NCI-H2107 (cell line): ENCODE measurements at regions not wholly inside any gene's neighbourhood (a gene's known extent, or its start where the extent isn't known, plus 50 kb on each side); places are given as distances from the start of the nearest gene placed in this dataset.
"Not testable (repeated sequence)": the region's sequence is repeated elsewhere in the genome, so short reads cannot be mapped to it uniquely, and the experiment has no call there.

ENCODE experiments used
- DNase-seq: peaks from one replicate; lab custom pipeline; 2025; lab: John Stamatoyannopoulos, UW

GRCh38 chr5:17326600-17327037 lies 109.2 kb downstream of the BASP1 start:
- DNase-seq, result no peak

- DNase-seq, result no peak
Observed at GRCh38 chr5:17327048-17327625, 109.7 kb downstream of the BASP1 start.

- no peak for DNase-seq
Observed at GRCh38 chr5:17329571-17329970, 112.1 kb downstream of the BASP1 start.

GRCh38 chr5:17330386-17330785 lies 113.0 kb downstream of the BASP1 start:
- no peak for DNase-seq

- DNase-seq, result no peak
Observed at GRCh38 chr5:17331651-17332050, 114.2 kb downstream of the BASP1 start.

GRCh38 chr5:17333755-17334154 lies 116.3 kb downstream of the BASP1 start:
- DNase-seq, result no peak

- no peak for DNase-seq
Observed at GRCh38 chr5:17336054-17336453, 118.6 kb downstream of the BASP1 start.

- not testable (repeated sequence) for DNase-seq
Observed at GRCh38 chr5:17336723-17337122, 119.3 kb downstream of the BASP1 start.

- no peak for DNase-seq
Observed at GRCh38 chr5:17339841-17340240, 122.4 kb downstream of the BASP1 start.

GRCh38 chr5:17340379-17340778 lies 122.9 kb downstream of the BASP1 start:
- DNase-seq, result no peak

- no peak for DNase-seq
Observed at GRCh38 chr5:17340819-17341218, 123.4 kb downstream of the BASP1 start.

- DNase-seq, result no peak
Observed at GRCh38 chr5:17343675-17344074, 126.2 kb downstream of the BASP1 start.

GRCh38 chr5:17346811-17347210 lies 129.4 kb downstream of the BASP1 start:
- no peak for DNase-seq

- DNase-seq, result no peak
Observed at GRCh38 chr5:17352223-17352622, 134.8 kb downstream of the BASP1 start.

GRCh38 chr5:17354265-17354664 lies 136.8 kb downstream of the BASP1 start:
- DNase-seq, result no peak

GRCh38 chr5:17355586-17356346 lies 138.3 kb downstream of the BASP1 start:
- no peak for DNase-seq

GRCh38 chr5:17356551-17356950 lies 139.1 kb downstream of the BASP1 start:
- DNase-seq, result no peak

- no peak for DNase-seq
Observed at GRCh38 chr5:17357504-17357903, 140.1 kb downstream of the BASP1 start.

- no peak for DNase-seq
Observed at GRCh38 chr5:17358031-17358430, 140.0 kb upstream of the TAF11L2 start.

GRCh38 chr5:17359451-17360011 lies 138.5 kb upstream of the TAF11L2 start:
- DNase-seq, result no peak

- no peak for DNase-seq
Observed at GRCh38 chr5:17360879-17361278, 137.2 kb upstream of the TAF11L2 start.

GRCh38 chr5:17361331-17361730 lies 136.7 kb upstream of the TAF11L2 start:
- DNase-seq, result no peak

GRCh38 chr5:17364987-17365810 lies 132.8 kb upstream of the TAF11L2 start:
- DNase-seq, result no peak
